ENCODE measurements at regions not wholly inside any gene's neighbourhood (a gene's known extent, or its start where the extent isn't known, plus 50 kb on each side); places are given as distances from the start of the nearest gene placed in this dataset.

DNA sequence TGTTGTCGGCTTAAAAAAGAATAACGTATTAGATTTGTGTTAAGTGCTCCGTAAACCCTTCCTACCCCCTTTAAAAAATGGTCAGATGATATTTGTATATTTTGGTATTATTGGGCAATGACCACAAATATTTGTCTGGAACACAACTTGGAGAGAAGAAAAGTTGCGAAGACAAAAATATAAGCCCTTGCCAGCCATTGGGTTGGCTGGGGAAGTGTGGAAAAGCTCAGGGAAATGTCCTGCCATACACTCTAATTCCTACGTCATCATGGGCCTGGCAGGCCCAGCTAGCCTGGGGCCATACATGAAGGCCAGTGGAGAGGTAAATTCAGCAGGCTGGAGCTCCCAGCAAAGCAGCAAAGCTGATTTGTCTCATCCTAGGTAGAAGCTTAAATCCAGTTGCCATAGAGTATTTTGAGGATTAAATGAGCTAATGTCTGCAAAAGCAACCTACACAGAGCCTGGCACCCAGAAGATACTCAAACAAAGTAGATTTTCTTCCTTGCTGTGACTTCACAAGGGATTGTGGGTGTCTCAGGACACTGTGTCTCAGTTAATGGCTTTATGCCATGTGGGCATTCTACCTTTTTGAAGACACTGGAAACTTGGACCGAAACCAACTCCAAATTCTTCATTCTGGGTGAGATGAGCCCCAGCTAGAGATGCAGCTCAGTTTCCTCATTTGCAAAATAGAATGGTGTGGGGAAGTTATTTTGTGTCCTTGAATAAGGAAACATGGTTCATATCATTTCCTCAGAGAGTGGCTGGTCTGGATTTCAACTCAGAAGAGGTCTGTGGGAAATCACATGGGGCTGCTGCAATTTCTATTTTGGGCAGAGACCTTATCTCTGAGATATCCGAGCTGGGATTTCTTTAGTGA lies 87.9 kb upstream of the MAP4K3 start:
- H3K4me2 ChIP-seq (ENCODE audit: low read length), result no peak overlapping the region
- H3K4me3 ChIP-seq (ENCODE audit: low read length), result no peak overlapping the region
- no peaks in the 10 kb centered on the region for H3K27me3 ChIP-seq (ENCODE audit: control insufficient read depth, insufficient read depth, low read length)
- no peaks in the 10 kb centered on the region for H3K36me3 ChIP-seq (ENCODE audit: insufficient read depth, low read length)
- H3K9me3 ChIP-seq (replicated peaks; ENCODE audit: low read length), result peaks cover 6% of the 10 kb centered on the region
- peak overlapping the region; percentile 79 for H3K9ac ChIP-seq (ENCODE audit: low read depth, low read length)
- peaks cover 44% of the 10 kb centered on the region for H3K4me1 ChIP-seq (ENCODE audit: control insufficient read depth, insufficient read depth, low read length)

DNA sequence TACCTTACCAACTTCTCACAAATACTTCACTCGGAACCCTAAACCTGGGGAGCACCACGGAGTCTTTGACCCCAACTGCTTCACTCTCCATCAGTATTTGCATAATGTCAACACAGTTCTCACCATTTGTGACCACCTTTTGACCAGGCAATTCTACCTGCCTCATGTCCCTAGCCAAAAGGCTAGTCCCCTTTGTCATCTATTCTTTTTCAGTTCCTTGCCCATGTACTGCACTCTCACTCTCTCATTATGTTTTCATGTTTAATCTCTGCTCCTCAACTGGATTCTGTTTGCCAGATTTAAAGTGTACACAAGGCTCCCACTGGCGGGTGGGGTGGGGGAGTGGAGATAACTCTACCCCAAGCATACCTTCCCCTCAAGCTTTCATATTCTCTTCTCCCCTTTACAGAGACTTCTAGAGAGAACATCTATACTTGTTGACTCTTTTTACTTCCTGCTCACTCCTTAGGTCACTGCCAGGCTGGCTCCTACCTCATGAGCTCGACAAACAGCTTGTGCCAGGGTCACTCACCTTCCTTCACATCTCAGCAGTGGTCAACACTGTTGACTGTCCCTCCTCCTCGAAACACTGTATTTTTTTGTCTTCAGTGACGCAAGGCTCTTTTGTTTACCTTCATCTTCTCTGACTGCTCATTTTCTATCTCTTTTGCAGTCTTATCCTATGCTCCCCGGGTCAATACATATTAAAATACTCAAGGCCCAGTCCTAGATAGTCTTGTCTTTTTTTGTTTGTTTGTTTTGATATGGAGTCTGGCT lies 88.7 kb upstream of the MAP4K3 start:
- Histone ChIP-seq H3K27me3 (ENCODE audit: control insufficient read depth, insufficient read depth, low read length) (no peaks in the 10 kb centered on the region), H3K4me2 (ENCODE audit: low read length) (no peak overlapping the region), H3K36me3 (ENCODE audit: insufficient read depth, low read length) (no peaks in the 10 kb centered on the region), H3K9me3 (replicated peaks; ENCODE audit: low read length) (peaks cover 6% of the 10 kb centered on the region), H3K9ac (ENCODE audit: low read depth, low read length) (no peak overlapping the region), H3K4me1 (ENCODE audit: control insufficient read depth, insufficient read depth, low read length) (peaks cover 51% of the 10 kb centered on the region), H3K4me3 (ENCODE audit: low read length) (no peak overlapping the region)

DNA sequence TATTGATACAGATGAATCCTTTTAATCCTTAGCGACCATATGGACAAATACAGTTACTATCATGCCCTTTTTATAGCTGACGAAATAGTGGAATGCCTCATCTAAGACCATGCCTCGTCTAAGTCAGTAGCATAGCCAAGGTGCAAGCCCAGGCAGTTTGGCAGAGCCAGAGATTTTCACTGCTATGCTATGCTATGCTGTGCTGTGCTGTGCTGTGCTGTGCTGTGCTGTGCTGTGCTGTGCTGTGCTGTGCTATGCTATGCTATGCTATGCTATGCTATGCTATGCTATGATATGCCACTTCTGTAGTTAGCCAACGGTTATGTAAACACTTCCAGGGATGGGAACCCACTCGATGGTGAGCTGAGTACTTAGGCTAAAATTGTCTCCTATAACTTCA lies 91.6 kb upstream of the MAP4K3 start:
- no peaks in the 10 kb centered on the region for H3K9me3 ChIP-seq (replicated peaks; ENCODE audit: low read length)
- H3K4me2 ChIP-seq (ENCODE audit: low read length), result no peak overlapping the region
- no peak overlapping the region for H3K4me3 ChIP-seq (ENCODE audit: low read length)
- H3K27me3 ChIP-seq (ENCODE audit: control insufficient read depth, insufficient read depth, low read length), result no peaks in the 10 kb centered on the region
- H3K4me1 ChIP-seq (ENCODE audit: control insufficient read depth, insufficient read depth, low read length), result peaks cover 46% of the 10 kb centered on the region
- H3K9ac ChIP-seq (ENCODE audit: low read depth, low read length), result no peak overlapping the region
- H3K36me3 ChIP-seq (ENCODE audit: insufficient read depth, low read length), result no peaks in the 10 kb centered on the region

DNA sequence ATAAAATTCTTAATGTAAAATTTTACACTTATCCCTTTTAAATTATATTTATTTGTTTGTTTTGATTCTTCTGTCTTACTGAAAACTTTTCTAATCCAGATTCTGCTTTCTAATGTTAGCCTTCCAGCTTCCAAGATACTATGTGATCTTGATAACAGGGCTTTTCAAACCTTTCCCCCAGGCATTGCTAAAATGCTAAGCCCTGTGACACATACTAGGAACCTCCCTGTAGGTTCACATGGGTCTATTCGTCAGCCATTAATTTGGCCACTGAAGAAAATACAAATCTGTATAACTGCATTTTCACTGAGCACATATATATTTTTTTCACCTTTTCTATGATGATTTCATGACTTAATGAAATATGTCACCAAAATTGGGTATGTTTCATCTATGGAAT lies 92.8 kb upstream of the MAP4K3 start:
- H3K9ac ChIP-seq (ENCODE audit: low read depth, low read length), result peak overlapping the region; percentile 21
- no peak overlapping the region for H3K4me3 ChIP-seq (ENCODE audit: low read length)
- H3K4me1 ChIP-seq (ENCODE audit: control insufficient read depth, insufficient read depth, low read length), result peaks cover 47% of the 10 kb centered on the region
- H3K36me3 ChIP-seq (ENCODE audit: insufficient read depth, low read length), result no peaks in the 10 kb centered on the region
- no peaks in the 10 kb centered on the region for H3K27me3 ChIP-seq (ENCODE audit: control insufficient read depth, insufficient read depth, low read length)
- no peaks in the 10 kb centered on the region for H3K9me3 ChIP-seq (replicated peaks; ENCODE audit: low read length)
- peak overlapping the region; percentile 2 for H3K4me2 ChIP-seq (ENCODE audit: low read length)

DNA sequence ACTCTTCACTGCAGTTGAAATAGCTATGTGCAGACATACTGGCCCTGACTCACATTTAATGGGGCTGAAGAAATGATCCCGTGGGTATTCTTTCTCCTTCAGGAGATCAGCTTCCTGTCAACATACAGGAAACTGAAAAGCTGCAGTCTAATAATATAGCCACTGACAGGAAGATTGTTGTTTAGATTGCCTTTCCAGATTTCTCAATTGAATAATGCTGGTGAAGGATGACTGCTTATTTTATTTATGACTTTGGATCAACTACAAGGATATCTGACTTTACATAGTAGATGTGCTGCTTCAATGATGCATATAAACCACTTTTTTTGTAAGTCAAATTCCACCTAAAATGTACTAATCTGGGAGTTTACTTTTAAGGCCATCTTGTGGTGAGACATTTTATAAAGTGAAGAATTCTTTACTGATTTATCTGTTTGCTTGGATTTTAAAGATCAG lies 93.4 kb upstream of the MAP4K3 start:
- no peaks in the 10 kb centered on the region for H3K27me3 ChIP-seq (ENCODE audit: control insufficient read depth, insufficient read depth, low read length)
- H3K9me3 ChIP-seq (replicated peaks; ENCODE audit: low read length), result no peaks in the 10 kb centered on the region
- peak overlapping the region; percentile 52 for H3K9ac ChIP-seq (ENCODE audit: low read depth, low read length)
- H3K4me3 ChIP-seq (ENCODE audit: low read length), result no peak overlapping the region
- H3K36me3 ChIP-seq (ENCODE audit: insufficient read depth, low read length), result no peaks in the 10 kb centered on the region
- H3K4me1 ChIP-seq (ENCODE audit: control insufficient read depth, insufficient read depth, low read length), result peaks cover 44% of the 10 kb centered on the region
- peak overlapping the region; percentile 2 for H3K4me2 ChIP-seq (ENCODE audit: low read length)

DNA sequence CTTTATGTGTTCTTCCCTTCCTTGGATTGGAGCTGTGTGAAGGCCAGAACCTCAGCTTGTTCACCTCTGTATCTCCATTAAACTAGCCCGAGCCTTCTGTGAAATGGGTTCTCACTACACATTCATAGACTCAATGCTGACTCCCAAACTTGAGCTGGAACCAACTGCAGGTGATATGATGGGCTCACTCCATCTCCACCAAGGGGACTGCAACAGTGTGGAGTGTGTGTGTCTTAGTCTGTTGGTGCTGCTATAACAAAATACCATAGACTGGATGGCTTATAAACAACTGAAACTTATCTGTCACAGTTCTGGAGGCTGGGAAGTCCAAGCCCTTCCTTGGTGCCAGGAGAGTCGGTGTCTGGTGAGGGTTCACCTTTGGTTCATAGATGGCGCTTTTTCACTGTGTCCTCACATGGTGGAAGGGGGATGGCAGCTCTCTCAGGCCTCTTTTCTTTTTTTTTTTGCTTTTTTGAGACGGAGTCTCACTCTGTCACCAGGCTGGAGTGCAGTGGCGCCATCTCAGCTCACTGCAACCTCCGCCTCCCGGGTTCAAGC lies 94.2 kb upstream of the MAP4K3 start:
- H3K9me3 ChIP-seq (replicated peaks; ENCODE audit: low read length), result no peaks in the 10 kb centered on the region
- no peaks in the 10 kb centered on the region for H3K27me3 ChIP-seq (ENCODE audit: control insufficient read depth, insufficient read depth, low read length)
- H3K36me3 ChIP-seq (ENCODE audit: insufficient read depth, low read length), result no peaks in the 10 kb centered on the region
- H3K4me3 ChIP-seq (ENCODE audit: low read length), result no peak overlapping the region
- H3K9ac ChIP-seq (ENCODE audit: low read depth, low read length), result peak overlapping the region; percentile 52
- H3K4me1 ChIP-seq (ENCODE audit: control insufficient read depth, insufficient read depth, low read length), result peaks cover 41% of the 10 kb centered on the region
- no peak overlapping the region for H3K4me2 ChIP-seq (ENCODE audit: low read length)

DNA sequence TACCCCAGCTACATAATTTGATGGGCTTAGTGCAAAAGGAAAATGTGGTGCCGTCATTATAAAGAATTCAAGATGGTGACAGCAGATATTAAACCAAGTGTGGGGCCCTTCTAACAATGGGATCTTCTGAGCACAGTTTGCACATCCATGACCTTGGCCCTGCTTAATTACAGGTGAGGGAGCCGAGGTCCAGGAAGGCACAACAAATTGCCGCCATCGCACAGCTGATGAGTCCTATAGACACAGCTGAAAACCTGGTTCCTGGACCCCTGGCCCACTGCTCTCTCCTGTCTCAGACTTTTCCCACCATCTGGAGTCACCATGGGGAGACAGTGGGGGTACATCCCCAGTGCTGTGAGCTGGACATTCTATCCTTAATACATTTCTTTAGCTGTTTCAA lies 95.8 kb upstream of the MAP4K3 start:
- peaks cover 49% of the 10 kb centered on the region for H3K4me1 ChIP-seq (ENCODE audit: control insufficient read depth, insufficient read depth, low read length)
- H3K9me3 ChIP-seq (replicated peaks; ENCODE audit: low read length), result no peaks in the 10 kb centered on the region
- no peak overlapping the region for H3K4me3 ChIP-seq (ENCODE audit: low read length)
- no peak overlapping the region for H3K9ac ChIP-seq (ENCODE audit: low read depth, low read length)
- H3K4me2 ChIP-seq (ENCODE audit: low read length), result no peak overlapping the region
- no peaks in the 10 kb centered on the region for H3K36me3 ChIP-seq (ENCODE audit: insufficient read depth, low read length)
- no peaks in the 10 kb centered on the region for H3K27me3 ChIP-seq (ENCODE audit: control insufficient read depth, insufficient read depth, low read length)

DNA sequence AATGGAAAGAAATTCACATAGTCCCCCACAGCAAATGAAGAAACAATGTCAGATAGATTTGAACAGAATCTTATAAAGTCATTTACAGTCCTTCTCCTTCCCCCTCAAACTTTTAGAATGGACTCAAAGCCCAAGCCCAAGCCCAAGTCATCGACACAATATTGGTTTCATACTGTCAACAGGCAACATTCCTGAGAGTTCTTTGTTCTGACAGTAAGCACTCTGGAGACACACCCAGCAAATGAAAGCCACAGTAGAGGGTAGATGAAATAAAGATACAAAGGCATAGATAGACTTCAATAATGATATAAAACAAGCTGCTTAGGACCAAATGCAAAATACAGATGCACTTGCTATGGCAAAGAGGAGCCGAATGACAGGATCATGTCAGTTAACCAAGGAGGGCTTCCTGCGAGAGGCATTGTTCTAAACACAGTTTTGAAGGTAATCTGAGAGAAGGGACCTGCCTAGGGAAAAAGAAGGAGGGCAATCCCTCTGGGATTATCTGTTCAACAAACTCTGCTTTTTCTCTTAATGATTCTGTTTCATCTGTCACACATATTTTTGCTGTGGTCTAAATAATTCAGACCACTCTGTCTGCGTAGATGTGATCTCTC lies 97.1 kb upstream of the MAP4K3 start:
- Histone ChIP-seq H3K9ac (ENCODE audit: low read depth, low read length) (peak overlapping the region; percentile 3), H3K9me3 (replicated peaks; ENCODE audit: low read length) (no peaks in the 10 kb centered on the region), H3K36me3 (ENCODE audit: insufficient read depth, low read length) (no peaks in the 10 kb centered on the region), H3K4me2 (ENCODE audit: low read length) (peak overlapping the region; percentile 17), H3K27me3 (ENCODE audit: control insufficient read depth, insufficient read depth, low read length) (no peaks in the 10 kb centered on the region), H3K4me3 (ENCODE audit: low read length) (no peak overlapping the region), H3K4me1 (ENCODE audit: control insufficient read depth, insufficient read depth, low read length) (peaks cover 48% of the 10 kb centered on the region)

DNA sequence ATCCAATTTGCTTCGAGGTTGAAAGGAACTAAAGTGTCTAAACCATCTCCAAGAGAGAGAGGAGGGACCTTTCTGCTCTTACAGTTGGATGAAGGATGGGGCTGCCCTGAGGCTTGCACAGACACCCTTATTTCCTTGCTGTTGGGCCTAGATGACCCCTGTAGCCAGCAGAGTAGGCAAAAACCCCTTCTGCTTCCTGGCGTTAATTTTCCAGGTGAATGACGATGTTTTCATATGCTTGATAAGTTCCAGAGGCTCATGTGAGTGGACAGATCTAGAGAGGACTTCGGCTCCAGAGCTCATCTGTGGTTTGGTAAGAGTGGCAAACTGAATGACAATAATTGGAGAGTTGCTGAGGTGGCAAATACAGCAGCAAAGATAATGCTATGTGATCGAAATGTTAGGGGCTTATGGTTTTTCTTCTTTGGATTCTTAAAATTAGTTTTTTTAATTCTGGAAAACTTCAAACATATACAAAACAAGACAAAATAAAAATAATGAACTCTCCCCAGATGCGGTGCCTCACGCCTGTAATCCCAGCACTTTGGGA lies 98.6 kb upstream of the MAP4K3 start:
- Histone ChIP-seq H3K4me2 (ENCODE audit: low read length) (no peak overlapping the region), H3K36me3 (ENCODE audit: insufficient read depth, low read length) (no peaks in the 10 kb centered on the region), H3K4me1 (ENCODE audit: control insufficient read depth, insufficient read depth, low read length) (peaks cover 33% of the 10 kb centered on the region), H3K9ac (ENCODE audit: low read depth, low read length) (no peak overlapping the region), H3K27me3 (ENCODE audit: control insufficient read depth, insufficient read depth, low read length) (no peaks in the 10 kb centered on the region), H3K9me3 (replicated peaks; ENCODE audit: low read length) (no peaks in the 10 kb centered on the region), H3K4me3 (ENCODE audit: low read length) (no peak overlapping the region)

DNA sequence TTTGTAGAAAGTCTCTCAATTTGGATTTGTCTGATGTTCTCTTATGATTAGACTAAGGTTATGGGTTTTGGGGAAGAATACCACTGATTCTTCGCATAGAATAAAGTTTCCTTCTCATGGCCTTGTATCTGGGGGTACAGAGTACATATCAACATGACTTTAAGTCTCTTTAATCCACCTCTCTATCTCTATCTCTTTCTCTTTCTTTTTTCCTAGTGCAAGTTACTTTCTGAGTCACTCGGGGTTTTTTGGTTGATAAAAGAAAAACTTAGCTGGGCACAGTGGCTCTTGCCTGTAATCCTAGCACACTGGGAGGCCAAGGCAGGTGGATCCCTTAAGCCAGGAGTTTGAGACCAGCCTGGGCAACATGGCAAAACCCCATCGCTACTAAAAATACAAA lies 100.1 kb upstream of the MAP4K3 start:
- no peaks in the 10 kb centered on the region for H3K9me3 ChIP-seq (replicated peaks; ENCODE audit: low read length)
- H3K4me1 ChIP-seq (ENCODE audit: control insufficient read depth, insufficient read depth, low read length), result peaks cover 26% of the 10 kb centered on the region
- H3K9ac ChIP-seq (ENCODE audit: low read depth, low read length), result peak overlapping the region; percentile 0
- no peaks in the 10 kb centered on the region for H3K27me3 ChIP-seq (ENCODE audit: control insufficient read depth, insufficient read depth, low read length)
- H3K4me3 ChIP-seq (ENCODE audit: low read length), result no peak overlapping the region
- H3K4me2 ChIP-seq (ENCODE audit: low read length), result no peak overlapping the region
- H3K36me3 ChIP-seq (ENCODE audit: insufficient read depth, low read length), result no peaks in the 10 kb centered on the region

DNA sequence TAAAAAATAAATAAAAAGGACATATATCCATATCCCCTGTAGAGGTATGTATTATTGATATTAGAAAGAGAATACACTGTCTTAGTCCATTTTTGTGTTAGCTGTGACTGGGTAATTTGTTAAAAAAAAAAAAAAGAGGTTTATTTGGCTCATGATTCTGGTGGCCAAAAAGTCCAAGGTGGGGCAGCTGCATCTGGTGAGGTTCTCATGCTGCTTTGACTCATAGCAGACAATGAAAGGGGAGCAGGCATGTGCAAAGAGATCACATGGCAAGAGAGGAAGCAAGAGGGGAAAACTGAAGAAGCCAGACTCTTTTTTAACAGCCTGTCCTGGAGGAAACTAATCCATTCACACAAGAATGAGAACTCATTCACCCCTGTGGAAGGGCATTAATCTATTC lies 101.6 kb upstream of the MAP4K3 start:
- Histone ChIP-seq H3K9me3 (replicated peaks; ENCODE audit: low read length) (no peaks in the 10 kb centered on the region), H3K4me2 (ENCODE audit: low read length) (no peak overlapping the region), H3K4me3 (ENCODE audit: low read length) (no peak overlapping the region), H3K27me3 (ENCODE audit: control insufficient read depth, insufficient read depth, low read length) (no peaks in the 10 kb centered on the region), H3K9ac (ENCODE audit: low read depth, low read length) (no peak overlapping the region), H3K36me3 (ENCODE audit: insufficient read depth, low read length) (no peaks in the 10 kb centered on the region), H3K4me1 (ENCODE audit: control insufficient read depth, insufficient read depth, low read length) (peaks cover 23% of the 10 kb centered on the region)
